COR-L47 (cell line): ENCODE measurements at regions not wholly inside any gene's neighbourhood (a gene's known extent, or its start where the extent isn't known, plus 50 kb on each side); places are given as distances from the start of the nearest gene placed in this dataset.
A peak's percentile ranks its signal among the peaks of the same experiment; 100 is the strongest.
"Not testable (repeated sequence)": the region's sequence is repeated elsewhere in the genome, so short reads cannot be mapped to it uniquely, and the experiment has no call there.

ENCODE experiments used
- DNase-seq: peaks from one replicate; lab custom pipeline; 2025; lab: John Stamatoyannopoulos, UW

DNA sequence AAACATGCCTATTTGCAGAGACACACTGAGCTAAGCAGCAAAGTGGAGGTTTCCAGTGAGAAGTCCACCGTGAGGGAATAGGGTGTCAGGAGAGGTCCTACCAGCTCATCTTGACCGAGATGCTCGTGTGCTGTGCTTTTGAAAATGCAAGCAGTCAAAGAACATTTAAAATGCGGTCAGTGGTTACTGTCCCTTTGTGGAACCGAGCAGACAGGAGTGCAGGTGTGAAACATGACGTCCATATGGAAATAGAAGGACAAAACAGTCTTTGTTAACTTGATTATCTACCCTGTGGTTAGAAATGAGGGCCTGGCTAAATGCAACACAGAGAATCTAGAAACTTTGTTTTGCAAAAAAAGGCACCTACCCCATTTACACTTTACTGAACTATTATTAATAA is 473.3 kb downstream of the SPATA31A6 start:
- not testable (repeated sequence) for DNase-seq

DNA sequence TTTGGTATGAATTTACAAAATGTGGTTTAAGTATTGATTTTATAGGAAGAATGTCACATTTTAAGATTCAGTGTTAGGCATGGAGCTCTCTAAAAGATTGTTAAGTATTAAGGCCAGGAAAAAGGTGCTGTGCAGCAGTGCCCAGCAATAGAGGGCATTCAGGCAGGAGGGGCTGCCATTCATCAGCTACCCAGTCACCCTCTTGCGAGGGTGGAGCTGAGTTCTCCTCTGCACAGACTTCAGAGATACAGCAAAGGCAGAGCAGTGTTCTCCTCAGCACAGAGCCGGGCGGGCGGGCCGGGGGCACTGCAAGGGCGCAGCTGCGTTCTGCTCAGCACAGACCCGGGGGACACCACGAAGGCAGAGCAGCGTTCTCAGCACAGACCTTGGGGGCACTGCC is 474.0 kb downstream of the SPATA31A6 start:
- not testable (repeated sequence) for DNase-seq

DNA sequence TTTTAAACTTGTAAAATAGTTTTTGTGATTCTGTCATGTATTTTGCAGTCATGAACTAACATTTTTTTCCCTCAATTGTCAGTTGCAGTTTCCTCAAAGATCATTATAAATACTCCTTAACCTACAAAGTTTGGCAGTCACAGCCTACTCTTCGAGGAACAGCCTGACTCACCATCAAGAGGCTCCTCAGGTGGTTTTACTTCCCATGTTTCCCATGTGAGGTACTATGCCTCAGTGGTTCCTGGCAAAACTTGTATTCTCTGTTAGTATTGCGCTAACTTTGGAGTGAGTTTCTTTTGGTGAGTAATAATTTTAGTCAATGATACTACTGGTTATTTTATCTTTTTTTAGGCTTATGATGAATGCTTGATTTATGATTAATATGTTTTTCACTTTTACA is 513.7 kb downstream of the SPATA31A6 start:
- not testable (repeated sequence) for DNase-seq

DNA sequence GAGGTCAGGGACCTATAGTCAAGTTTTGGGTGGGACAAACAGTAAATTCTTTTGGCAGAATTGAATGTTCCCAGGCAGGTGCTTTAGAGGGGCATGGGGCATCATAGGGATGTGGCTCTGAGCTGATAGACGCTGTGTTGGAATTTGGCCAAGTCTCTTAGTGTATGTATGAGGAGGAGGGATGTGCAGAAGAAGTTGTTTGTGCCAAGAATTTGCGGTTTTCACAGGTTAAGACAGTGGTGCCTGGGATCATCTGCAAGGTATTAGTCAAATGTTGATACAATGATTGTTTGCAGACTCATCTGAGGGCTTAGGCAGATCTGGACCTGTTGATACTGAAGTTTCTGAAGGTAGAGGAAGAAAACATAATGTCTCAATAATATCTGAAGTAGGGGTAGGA is 519.4 kb downstream of the SPATA31A6 start:
- not testable (repeated sequence) for DNase-seq

DNA sequence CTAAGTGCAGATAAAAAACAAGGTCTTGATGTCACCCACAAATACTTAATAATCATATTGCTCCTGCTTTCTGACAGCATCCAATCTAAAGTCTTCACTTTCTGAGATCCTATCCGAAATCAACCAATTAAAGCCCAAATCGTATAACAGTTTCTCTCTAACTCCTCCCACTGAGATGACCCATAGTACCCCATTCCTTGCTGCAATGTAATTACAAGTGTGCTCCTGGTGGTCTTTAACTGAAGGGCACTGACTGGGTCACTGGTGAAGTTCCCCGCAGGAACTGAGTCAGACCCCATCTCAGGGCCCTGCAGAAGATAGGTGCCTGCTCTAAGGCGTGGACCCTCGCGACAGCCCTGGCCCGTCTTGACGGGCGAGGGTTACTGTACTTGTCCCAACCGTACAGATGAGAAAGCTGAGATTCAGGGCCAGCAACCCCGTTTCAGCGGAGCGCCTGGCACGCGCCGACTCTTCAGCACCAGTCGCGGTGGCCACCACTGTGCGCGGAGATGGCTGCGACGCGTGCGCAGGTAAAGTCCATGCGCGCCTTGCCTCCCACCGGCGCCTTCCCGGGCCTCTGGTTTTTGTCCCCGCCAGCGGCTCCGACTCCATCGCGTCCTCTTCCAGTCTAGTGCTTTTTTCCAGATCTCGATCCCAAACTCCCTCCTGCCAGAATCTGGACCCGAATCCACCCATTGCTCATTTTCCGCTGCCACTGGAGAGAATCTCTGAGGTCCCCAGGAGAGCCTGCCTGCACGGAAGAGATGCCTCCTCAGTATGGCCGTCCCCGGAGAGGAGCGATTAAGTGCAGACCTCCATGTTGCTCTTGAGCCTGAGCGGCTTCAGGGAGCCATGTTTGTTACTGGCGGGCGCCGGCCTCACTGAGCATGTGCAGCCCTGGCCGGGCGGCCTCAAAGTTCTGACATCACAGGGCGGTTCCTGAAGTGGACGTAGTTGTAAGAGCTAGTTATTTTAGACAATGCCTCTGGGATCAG is 541.7 kb downstream of the SPATA31A6 start:
- DNase-seq = not testable (repeated sequence)

DNA sequence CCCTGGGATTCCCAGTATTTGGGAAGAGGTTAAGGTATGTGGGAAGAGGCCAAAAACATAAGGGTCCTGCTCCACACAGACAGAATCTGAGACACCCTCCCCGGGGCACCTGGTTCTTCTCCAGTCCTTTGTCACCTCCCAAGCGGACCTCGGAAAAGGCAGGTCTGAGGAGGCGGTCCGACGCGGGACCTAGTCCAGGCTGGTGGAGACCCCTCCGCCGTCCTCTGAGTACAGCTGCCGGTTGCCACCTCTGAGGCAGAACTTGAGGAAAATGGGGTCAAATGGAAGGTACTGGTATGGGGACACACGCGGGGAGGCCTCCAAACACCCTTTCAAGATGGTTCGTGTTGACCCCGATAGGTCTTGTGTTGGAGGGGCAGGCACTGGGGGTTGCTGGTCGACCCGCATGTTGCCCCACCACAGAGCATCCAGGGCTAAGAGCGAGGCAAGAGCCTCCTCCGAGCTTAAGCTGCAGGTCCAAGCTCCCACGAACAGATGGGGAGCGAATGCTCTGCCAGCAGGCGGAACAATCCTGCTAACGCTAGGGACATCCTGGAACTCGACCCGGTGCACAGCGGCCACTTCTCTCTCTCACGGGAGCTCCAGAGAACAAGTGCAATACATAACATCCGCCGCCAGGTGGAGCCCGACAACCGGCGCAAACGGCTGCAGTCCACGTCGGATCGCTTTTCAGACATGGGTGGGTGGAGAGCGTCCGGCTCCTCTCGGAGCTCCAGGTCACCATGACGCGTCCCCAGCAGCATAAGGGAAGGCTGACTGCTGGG is 559.8 kb downstream of the SPATA31A6 start:
- DNase-seq = peak; percentile 56

DNA sequence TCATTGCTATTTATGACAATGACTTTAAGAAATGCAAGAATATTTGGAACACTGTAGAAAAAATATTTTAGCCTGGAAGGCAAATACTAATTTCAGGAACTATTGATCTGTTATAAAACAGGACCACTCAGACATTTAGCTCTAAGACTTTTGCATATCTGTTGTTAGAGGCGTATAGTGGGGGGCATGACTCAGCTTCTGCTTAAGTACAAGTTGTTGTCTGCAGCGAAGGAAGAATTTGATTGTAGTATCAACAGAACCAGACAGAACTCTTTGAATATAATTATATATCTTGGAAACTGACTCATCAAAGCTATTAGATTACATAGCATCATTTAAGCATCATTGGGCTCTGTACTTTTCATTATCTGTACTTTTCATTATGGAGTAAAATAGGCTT is 573.8 kb downstream of the SPATA31A6 start:
- DNase-seq = not testable (repeated sequence)

DNA sequence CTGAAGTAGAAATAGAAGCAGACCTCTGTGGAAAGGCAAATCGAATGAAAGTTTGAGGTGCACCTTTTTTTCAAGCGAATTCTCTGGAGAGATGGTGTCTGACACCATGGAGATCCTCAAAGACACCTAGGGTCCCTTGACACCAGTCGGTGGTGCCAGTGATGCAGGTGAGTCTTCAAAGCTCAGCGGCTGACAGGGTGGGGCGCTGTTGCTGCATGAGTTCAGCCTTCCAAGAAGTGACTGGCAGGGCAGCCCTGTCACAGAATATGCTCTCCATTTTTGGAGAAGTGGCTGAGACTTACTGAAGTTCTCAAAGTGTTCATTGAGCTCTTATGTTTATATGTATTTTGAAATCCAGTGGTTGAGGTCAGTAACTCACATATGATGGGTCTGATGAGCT is 575.9 kb downstream of the SPATA31A6 start:
- not testable (repeated sequence) for DNase-seq

DNA sequence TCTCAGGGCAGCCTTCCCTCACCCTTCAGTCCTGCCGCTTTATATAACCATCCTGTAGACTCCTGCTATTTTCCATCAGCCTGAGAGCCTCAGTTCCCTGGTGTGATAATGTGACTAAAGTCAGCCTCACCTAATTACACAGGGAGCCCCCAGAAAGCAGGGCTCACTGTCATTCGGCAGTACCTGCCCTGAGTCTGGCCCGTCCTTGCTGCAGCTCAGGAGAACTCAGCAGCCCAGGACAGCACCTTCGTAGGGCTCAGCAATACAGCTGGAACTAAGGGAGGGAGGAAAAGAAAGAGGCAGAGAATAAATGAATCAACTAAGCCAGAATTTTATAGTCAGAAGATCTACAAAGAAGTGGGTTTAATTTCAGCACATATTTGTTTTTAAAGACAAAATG is 598.7 kb downstream of the SPATA31A6 start:
- not testable (repeated sequence) for DNase-seq

DNA sequence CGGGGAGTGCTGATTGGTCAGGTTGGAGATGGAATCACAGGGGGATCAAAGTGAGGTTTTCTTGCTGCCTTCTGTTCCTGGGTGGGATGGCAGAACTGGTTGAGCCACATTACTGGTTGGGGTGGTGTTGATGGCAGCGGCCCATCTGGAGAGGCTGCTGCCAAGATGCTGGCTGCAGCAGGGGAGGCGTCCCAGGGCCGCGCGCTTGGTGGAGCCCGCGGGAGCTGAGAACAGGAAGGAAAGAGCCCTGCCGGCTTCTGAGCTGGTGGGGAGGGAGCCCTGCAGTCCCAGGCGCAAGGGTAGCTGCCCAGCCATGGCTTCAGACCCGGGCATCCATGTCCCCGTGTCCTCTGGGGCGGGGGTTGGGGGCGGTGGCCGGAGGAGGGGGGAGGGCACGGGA is 609.3 kb downstream of the SPATA31A6 start:
- not testable (repeated sequence) for DNase-seq

DNA sequence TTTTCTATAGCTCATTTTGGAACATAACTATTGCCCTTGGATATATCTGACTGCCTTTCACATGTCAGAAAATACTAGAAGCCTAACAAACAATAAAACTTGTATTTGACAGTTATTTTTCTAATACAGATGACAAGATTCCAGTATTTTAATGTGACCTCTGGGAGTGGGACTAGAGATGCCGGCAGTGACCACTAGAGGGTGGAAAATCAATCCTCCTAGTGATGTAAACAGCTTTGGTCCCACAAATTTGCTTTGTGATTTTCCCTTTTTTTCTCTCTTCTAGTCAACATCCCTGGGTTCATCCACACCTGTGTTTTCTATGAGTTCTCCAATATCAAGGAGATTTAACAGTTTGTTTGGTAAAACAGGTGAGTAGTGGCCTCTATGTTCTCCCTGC is 615.1 kb downstream of the SPATA31A6 start:
- DNase-seq = not testable (repeated sequence)

DNA sequence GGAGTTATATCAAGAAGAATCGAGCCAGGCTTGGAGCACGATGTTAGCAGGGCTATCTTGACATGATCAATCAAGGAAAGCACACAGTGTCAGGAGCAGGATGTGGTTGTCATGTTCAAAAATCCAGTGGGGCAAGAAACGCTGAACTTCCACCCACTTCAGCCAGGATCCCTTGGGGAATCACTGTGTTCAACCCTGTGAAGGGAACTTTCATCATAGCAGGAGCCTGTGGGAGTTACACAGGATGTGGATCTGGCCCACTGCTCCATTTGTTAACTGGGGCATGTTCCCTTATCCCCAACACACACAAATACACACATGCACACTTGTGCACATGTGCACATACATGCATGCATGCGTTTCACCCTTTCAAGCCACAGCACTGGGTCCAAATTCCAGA is 619.3 kb downstream of the SPATA31A6 start:
- not testable (repeated sequence) for DNase-seq

DNA sequence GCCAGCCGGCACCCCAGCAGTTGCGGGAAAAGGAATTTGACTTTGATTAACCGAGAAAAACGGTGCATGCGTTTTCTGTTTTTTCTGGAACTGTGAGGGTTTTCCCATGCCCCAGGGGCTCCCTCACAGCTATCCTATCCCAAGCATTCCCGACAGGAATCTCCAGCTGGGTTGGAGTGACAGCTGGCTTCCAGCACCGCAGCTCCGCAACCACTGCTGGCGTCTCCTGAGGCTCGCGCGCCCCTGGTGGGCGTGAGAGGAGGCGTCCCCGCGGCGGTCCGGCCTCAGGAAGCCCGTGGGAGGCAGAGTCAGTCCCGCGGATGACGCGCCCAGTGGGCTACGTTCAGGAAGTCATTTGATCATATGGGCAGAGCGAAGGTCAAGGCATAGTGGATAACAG is 623.2 kb downstream of the SPATA31A6 start:
- not testable (repeated sequence) for DNase-seq

DNA sequence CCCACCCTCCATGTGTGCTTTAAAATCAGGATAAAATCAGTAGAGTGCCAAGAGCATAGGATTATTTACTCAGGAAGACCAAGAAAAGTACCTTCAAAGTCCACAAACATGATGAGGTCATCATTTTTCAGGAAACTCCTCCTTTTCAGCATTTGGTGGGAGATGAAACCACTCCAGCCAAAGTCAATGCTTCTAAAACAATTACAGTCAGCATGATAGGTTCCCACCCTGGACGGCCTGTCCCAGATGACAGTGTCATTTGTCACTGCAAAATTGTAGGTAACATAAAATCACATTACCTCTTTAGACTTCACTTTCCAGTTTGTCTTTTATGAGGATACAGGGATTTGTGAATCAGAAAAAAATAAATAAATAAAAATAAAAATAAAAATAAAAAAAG is 638.0 kb downstream of the SPATA31A6 start:
- not testable (repeated sequence) for DNase-seq

DNA sequence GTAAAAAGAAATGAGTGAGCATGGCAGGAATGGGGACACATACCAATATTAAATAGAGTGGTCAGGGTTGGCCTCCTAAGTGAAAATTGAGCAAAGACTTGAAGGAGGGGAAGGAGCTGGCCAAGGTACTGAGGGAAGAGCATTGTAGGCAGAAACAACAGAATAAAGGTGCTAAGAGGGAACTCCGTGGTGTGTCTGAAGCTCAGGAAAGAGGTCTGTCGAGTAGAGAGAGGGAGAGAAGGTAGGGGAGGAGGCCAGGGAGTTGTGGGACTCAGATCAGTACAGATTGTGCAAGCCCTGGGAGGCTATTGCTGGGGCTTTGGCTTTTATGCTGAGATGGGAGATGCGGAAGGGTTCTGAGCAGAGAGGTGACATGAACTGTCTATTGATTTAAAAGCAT is 664.7 kb downstream of the SPATA31A6 start:
- not testable (repeated sequence) for DNase-seq

DNA sequence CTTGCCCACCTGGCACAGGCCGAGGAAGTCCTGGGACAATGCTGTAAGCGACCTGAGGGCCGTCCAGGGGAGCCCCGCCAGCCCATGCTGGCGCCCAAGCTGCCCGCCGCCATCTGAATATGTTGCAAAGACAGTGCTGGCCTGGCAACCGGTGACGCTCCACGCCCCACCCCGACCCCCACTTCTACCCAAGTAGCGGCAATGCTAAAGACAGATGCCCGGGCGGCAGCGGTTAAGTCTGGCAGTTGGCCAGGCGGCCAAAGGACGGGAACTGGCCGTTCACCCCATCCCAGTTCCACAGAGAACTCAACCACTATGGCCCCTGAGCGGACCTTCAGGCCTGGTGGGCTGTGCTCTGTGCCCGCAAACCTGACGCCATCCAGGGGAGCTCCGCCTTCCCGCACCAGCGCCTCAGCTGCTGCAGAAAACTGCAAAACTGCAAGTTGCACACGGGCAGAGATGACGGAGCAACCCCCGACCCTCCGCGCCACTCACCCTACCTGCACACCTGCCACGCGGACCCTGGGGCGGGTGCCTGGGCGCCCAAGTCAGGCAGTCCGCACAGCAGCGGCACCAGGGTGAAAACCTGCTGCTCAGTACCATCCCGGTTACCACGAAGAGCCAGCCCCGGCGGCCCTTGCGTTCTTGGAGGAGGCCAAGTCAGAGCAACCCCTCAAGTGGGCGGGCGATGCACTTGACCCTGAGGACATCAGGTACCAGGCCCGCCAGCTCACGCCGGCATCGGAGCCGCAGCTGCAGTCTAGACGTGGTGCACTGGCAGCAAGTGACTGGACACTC is 667.6 kb downstream of the SPATA31A6 start:
- DNase-seq = not testable (repeated sequence)

DNA sequence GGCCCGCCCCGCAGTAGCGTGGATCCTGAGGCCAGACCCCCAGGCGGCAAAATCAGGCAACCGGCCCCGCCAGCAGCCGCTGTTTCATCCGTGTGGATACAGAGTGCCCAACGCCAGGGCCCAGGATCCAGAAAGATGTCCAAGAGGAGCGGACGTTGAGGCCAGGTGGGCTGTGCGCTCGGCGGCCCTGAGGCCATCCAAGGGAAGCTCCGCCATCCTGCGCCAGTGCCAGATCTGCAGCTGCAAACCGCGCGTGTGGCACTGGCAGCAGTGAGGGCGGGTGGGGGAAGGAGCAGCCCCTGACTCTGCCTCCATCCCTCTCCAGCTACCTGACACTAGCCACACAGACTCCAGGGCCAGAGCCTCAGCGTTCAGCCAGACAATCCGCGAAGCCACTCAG is 668.2 kb downstream of the SPATA31A6 start:
- DNase-seq = not testable (repeated sequence)

DNA sequence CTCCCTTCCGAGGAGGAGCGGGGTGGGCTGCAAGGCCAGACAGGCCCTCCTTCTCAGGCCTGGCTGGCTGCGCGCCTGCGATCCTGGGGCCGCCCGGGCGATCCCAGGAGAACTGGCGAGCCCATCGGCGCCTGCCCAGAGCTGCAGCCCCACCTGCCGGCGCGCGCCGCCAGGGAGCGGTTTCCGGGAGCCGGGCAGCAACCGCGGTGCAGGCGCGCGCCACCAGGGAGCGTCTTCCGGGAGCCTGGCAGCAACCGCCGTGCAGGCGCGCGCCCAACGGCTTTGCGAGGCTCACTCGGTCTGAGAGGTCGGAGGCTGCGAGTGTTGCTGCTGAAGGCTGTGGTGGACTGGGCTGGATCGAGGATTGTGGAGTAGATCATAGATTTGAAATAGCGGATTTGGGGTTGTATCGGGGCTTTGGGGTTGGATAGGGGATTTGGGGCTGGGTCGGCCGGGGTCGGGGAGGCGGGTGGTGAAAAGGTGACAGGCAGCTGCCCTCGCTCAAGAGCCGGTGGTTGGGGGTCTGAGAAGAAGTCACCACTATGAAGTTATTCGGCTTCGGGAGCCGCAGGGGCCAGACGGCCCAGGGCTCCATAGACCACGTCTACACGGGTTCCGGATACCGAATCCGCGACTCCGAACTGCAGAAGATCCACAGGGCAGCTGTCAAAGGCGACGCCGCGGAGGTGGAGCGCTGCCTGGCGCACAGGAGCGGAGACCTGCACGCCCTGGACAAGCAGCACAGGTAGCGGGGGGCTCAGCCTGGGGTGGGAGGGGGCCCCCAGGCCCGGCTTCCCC is 668.9 kb downstream of the SPATA31A6 start:
- peak; percentile 66 for DNase-seq

DNA sequence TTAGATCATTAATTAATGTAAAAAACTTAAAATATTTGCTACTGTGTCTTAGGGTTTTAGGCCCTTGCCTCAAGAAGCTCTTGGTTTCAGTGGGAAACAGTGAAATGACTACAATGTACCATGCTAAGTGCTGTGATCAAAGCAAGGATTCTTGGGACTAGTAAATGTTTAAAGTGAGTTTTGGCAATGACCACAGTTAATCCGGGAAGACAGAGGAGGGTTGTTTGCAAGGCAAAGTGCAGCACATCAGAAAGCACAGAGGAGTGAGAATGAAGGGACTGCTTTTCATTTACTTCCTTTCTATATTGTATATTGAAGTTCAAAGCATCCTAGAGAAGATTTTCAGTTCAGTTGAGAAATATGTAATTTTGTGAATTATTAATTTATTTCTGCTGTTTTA is 676.7 kb downstream of the SPATA31A6 start:
- not testable (repeated sequence) for DNase-seq

DNA sequence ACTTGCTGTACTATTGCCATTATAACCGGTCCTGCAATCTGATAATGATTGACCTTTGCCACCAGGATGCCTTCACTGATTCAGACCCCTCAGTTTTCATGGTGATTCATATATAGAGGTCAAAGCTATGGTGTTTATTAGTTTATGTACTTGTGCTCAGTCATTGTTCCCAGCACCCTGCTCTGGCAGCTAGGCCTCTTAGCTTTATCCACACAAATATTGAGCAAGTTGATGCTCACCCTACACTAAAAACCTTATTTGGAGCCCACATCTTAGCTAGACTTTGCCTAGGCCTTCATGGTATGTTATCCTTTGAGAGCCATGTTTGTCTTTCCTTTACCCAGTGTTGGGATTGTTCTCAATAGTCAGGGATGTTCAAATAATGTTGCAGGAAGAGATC is 679.0 kb downstream of the SPATA31A6 start:
- DNase-seq = not testable (repeated sequence)
